HG03175 (cell line): ENCODE measurements at regions not wholly inside any gene's neighbourhood (a gene's known extent, or its start where the extent isn't known, plus 50 kb on each side); places are given as distances from the start of the nearest gene placed in this dataset.

ENCODE experiments used
- ATAC-seq: cut with Tn5 transposase; IDR thresholded peaks from one replicate; pipeline ENCODE4 v1.9.1; 2021; ENCODE audit warnings: mild to moderate bottlenecking, moderate library complexity; ENCODE audit not compliant: unreplicated experiment

DNA sequence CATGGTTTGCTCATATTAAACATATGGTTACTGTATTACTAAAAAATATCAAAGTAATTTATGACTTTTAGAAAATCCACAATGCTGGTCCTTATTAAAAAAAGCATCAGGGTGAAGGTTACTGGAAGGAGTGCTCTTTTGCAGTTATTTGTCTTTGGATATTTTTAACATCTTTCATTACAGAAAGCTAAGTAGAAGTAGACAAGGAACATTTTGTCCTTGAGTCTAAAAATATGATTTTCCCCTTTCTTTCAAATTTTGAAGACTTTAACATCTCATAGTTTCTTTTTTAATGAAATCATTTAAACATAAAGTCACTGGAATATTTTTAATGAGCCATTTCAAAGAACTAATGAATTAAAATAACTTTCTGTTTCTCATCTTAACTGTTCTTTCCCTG lies 110.1 kb upstream of the TNS3 start:
- ATAC-seq = no peak

DNA sequence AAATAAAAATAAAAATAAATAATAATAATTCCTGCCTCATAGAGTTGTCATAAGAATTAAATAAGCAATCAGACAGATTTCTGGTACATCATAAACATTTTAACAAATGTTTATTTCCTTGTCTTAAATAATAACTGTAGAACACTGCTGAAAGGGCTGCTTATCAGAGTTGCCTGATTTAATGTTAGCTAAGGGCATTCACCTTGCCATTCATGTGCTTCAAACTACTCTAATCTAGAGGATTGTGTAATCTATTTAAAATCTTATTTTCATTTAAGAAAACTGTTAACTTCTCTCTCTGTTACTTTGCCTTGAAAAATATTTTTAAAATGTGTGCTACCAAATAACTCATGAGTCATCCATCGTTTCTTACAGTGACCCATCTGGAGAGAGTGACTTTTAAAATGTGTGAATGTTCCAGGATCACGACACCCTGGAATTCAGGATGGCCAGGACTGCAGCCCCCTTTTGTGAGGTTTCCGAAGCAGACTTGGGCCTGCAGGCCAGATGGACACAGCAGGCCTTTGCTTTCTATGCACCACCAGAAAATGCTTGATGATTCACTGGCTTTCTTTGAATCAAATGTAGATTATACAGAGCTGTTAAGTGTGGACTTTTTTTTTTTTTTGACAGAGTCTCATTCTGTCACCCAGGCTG lies 109.1 kb upstream of the TNS3 start:
- ATAC-seq = no peak

DNA sequence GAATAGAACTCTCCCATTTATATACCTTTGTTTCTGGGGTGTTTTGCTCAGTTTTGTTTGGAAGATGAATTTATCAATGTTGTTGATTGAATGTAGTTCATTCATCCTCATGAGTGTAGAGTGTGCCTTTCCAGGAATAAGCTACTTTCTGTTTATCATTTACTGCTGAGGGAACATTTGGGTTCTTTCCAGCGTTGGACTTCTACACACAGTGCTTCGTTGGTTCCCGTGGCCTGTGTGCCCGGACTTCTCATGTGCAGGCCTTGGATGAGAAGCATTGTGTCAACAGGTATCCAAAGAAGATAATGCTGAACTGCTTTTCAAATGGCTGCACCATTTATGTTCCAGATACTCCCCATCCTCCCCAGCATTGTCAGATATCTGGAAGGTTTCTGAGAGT lies 107.6 kb upstream of the TNS3 start:
- ATAC-seq = no peak

DNA sequence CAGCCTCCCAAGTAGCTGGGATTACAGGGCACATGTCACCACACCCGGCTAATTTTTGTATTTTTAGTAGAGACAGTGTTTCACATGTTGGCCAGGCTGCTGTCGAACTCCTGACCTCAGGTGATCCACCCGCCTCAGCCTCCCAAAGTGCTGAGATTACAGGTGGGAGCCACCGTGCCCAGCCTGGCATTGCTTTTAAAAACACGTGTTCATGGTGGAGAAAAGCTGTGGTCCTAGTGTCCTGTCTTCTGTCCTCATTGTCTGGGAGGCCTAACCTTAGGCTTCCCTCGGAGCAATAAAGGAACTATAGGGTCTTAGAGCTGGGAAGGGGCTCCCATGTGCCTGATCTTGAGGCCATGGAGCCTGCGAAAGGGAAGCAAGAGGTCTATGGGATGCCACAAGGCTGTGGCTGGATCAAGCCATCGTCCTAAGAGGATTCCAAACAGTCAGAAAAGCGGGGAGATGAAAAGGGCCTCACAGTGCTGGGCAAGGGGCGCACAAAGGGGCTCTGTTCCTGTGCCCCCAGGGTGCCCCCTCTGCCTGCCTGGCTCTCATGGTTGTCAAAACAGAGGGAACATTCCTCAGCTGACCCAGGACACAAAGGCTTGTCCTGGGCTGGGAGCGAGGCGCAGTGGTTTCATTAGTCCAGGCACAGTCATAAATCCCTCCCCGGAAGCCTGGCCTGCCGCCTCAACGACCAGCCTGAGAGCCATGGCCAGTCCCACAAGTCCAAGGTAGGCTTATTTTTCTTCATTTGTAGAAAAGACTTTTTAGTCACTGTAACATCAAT lies 106.6 kb upstream of the TNS3 start:
- ATAC-seq = no peak

DNA sequence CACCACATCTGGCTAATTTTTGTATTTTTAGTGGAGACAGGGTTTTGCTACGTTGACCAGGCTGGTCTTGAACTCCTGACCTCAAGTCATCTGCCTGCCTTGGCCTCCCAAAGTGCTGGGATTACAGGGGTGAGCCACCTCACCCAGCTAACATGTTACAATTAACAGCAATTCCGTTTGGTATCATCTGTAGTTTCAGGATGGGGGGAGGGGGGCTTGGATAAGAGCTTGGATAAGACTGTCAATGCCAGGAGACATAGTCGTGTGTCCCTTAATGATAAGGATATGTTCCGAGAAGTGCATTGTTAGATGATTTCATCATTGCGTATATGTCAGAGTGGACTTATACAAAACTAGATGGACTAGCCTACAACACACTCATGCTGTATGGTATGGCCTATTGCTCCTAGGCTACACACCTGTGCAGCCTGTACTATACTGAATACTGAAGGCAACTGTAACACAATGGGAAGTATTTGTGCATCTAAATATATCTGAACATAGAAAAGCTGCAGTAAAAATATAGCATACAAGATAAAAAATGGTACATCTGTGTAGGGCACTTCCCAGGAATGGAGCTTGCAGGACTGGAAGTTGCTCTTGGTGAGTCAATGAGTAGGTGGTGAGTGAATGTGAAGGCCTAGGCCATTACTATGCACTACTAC lies 103.9 kb upstream of the TNS3 start:
- no peak for ATAC-seq

DNA sequence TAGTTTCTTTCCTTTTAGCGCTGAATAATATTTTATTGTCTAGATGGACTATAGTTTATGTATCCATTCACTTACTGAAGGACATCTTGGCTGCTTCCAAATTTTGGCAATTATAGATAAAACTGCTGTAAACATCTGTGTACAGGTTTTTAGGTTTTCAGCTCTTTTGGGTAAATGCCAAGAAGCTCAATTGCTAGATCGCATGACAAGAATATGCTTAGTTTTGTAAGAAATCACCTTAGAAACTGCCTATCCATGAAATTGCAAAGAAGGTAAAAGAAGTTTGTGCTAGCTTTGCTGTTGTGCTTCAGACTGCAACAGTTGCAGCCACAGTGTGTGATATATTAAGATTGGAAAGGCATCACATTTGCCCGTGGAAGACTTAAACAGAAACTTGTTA lies 103.2 kb upstream of the TNS3 start:
- no peak for ATAC-seq

DNA sequence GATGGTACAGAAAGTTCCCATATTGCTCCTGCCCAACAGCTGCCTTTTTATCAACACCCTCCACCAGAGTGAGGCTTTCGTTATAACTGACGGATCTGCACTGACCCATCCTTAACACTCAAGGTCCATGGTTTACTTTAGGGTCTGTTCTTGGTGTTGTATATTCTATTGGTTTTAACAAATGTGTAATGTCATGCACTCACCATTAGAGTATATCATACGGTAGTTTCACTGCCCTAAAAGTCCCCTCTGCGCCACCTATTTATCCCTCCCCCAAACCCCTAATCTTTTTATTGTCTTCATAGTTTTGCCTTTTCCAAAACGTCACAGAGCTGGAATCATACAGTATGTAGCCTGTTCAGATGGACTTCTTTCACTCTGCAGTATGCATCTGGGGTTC lies 102.8 kb upstream of the TNS3 start:
- no peak for ATAC-seq

DNA sequence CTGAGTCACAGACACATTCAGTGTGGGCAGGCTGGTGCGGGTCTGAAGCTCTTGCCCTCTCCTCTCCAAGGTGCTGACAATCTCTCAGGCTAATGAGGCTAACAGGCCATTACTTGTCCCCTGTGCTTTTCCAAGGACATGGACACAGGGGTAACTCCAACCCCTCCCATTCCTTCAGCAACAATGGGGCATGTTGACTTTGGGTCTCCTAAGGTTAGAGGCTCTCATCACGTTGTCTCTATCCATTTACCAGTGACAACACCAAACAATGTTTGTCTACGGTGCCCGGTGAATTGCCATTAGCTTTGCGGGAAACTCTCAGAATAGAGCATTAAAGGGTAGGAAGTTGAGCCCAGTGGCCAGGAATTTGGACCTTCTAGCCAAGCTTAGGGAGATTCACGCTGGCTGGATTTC lies 101.6 kb upstream of the TNS3 start:
- ATAC-seq = no peak

DNA sequence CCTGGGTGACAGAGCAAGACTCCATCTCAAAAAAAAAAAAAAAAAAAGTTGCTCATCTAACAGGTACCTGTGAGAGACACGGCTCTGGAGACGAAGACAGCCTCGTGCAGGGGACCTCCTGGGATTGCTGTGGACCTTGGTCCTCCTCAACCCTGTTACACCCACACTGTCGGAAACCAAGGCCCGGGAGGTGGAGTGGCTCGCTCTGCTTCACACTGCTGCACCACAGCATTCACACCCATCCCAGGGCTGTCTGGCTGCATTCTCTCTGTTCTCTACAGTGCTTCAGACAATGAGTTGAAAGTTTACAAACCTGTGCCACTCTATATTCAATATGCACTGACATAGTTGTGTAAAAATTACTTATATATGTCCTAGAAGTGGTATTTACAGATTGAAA lies 101.0 kb upstream of the TNS3 start:
- no peak for ATAC-seq

DNA sequence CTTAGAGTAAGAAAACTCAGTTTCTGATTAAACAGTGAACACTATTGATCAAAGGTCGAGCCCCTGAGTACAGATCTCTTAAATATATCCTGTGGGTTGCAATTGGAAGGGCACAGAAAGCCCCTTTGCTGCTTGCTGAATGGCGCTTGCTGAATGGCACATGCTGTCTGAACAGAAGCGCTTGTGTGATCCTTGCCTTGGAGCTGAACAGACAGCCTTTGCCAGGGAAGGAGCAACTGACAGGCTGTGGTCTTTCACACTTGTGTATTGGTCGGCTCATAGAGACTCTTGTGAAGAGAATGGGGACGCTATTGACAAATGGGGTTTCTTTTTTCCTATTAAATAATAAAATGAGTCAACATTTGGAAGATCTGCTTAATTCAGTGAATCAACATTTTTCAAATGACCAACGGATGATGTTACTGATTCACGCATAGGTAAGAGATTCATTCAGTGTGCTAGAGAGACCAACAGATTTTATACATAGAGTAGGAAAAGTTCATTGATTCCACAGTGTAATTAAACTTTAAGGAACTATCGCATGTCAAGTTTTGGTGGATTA lies 99.4 kb upstream of the TNS3 start:
- ATAC-seq = no peak

DNA sequence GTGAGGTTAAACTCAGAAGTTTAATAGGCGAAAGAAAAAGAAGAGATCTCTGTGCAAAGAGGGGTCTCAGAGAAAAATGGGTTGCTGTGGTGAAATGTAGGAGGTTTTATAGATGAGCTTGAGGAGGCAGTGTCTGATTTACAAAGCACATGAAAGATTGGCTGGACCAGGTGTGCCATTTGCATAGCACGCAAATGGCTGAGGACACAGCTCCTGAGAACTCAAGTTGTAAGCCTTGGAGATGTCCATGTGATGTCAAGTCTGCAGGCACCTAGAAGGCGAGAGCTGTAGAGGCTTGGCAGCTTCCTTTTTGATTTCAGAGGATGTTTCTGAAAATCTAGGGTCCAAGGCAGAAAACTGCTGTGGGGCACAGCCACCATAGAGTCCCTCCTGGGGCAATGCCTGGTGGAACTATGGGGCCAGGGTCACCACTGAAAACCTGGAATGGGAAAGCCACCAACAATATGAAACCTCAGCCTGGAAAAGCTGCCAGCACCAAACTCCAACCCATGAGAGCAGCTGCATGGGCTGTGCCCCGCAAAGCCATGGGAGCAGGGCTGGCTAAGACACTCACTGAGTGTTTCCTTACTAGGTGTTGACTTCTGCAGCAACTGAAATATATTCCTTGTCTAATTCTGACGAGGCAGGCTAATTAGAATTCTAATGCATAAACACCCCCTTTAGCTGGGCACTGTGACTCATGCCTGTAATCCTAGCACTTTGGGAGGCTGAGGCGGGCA lies 96.9 kb upstream of the TNS3 start:
- no peak for ATAC-seq

DNA sequence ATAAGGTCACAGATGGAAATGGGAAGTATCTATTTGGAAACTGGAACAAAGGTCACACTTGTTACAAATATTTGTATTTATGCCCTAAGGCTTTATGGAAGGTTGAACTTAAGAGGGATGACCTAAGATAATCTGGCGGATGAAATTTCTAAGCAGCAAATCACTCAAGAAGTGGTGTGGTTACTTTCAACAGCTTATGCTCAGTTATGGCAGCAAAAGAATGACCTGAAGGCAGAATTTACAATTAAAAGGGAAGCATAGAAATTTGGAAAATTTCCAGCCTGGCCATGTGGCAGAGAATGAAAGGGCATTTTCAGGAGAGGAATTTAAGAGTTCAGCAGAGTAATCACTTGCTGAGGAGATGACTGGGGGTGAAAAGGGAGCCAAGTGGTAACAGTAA lies 95.8 kb upstream of the TNS3 start:
- no peak for ATAC-seq

DNA sequence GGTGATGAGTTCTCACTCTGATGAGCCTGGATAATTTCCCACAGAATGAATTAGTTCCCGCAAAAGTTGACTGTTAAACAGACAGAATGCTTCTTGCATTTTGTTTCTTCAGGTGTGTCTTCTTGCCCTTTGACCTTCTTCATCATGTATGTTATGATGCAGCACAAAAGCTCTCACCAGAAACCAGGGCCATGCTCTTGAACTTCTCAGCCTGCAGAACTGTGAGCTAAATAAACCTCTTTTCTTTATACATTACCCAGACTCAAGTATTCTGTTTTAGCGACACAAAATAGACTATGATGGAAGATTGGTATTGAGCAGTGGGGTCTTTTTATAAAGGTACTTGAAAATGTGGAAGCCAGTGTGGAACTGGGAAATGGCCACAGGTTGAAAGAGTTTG lies 95.2 kb upstream of the TNS3 start:
- ATAC-seq = no peak

DNA sequence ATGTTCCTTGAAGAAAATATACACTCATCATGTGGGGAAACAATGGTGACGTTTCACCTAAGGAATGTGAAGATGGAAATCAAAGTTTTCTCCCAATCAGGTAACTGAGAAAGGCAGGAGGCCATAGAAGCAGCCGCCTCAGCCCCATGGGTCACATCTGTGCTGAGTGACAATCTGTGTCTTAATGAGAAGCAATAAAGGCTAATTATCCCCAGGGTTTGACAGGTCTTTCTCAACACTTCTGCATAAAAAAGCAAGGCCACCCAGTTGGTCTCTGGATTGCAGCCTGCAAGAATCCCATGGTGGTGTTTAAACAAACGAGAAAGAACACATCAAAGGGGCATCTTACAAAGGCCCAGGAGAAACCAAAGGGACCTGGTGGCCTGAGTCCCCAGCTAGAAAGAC lies 91.1 kb upstream of the TNS3 start:
- ATAC-seq = no peak

DNA sequence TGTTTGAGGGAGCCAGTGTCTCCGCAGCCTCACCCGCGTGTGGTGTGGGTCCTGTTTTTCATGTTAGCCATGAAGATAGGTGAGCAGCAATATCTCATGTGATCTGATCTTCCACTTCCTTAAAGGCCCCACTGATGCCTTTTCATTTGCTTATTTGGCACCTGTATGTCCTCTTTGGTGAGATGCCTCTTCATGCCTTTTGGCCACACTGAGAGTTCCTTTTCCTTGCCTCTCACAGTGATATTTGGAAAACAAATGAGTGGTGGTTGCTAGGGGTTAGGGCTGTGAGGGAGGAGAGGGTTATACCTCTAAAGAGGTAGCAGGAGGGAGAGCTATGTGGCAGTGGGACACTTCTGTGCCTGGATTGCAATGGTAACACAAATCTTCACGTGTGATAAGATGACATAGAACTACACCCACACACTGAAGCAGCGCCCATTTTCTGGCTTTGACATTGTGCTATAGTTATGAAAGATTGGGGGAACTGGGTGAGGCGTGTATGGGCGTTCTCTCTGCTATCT lies 90.4 kb upstream of the TNS3 start:
- no peak for ATAC-seq

DNA sequence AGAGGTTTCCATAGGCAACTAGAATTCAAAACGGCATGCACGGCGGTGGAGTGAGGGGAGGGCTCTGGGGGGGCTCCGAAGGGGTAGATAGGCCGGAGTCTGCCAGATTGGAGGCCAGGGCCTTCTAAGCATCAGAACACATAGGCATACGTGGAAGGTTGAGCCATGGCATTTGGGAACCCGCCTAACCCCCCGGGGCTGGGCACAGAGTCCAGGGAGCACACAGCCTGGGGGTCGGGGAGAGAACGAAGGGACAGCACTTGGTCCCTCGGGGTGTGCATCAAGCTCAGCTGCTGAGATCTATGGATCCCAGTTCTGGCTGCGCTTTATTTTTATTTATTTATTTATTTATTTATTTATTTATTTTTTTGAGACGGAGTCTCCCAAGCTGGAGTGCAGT lies 89.4 kb upstream of the TNS3 start:
- ATAC-seq = no peak

DNA sequence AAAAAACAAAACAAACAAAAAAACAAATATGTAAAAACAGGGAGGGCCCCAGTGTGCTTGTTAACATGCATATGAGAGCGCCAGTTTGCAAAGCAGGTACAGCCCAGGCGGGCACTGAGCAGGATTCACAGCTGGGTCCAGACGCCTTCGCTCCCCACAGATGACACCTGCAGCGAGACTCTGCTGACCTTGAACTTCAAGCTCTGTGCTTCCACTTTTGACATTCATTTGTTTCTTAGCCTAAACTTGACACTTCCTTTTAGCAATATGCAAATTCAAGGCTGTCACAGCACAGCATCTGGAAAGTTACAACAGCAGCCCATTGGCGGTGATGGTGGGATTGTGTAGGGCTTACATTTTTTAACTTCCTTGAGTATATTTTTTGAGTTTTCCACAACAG lies 88.8 kb upstream of the TNS3 start:
- ATAC-seq = peak; percentile 86

DNA sequence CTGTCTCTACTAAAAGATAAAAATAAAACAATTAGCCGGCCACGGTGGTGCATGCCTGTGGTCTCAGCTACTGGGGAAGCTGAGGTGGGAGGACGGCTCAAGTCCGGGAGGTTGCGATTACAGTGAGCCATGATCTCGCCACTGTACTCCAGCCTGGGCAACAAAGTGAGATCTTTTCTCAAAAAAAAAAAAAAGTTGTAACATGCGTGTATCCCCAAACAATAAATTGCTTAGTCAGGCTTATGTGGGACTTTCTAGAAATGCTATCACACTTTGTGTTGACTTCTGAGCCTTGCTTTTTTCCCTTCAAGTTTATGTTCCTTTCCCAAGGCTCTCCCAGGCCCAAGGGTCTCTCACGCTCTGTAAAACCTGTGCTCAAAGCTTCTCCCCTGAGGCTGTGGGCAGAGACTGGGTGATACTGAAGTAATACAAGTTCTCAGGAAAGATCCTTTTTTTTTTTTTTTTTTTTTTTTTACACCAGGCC lies 88.0 kb upstream of the TNS3 start:
- no peak for ATAC-seq

DNA sequence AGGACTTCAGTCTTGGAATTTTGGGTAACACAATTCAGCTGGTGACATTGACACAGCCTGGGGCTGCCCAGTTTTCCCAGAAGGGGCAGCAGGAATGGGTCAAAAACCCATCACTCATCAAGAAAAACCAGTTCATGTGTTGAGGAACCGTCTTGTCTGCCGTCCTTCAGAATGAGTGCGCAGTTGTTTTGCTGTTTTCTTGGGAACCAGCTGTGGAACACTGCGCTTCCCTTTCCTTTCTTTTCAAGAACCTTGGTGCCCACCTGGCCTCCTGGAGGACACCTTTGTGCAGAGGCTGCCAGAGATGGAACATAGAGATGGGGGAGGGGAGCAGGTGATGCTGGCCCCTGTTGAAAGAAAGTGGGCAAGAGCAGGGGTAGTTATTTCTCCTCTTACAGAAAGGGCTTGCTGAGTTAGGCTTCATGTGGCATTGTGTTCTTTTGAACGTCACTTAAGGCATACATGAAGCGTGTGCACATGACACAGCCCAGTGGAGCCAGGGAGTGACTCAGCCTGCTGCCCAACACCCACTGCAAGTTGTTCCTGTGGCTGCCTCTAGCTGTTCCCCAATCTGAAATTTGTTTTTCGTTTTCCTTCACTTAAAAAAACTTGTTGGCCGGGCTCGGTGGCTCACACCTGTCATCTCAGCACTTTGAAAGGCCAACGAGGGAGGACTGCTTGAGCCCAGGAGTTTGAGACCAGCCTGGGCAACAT lies 87.4 kb upstream of the TNS3 start:
- peak; percentile 58 for ATAC-seq

DNA sequence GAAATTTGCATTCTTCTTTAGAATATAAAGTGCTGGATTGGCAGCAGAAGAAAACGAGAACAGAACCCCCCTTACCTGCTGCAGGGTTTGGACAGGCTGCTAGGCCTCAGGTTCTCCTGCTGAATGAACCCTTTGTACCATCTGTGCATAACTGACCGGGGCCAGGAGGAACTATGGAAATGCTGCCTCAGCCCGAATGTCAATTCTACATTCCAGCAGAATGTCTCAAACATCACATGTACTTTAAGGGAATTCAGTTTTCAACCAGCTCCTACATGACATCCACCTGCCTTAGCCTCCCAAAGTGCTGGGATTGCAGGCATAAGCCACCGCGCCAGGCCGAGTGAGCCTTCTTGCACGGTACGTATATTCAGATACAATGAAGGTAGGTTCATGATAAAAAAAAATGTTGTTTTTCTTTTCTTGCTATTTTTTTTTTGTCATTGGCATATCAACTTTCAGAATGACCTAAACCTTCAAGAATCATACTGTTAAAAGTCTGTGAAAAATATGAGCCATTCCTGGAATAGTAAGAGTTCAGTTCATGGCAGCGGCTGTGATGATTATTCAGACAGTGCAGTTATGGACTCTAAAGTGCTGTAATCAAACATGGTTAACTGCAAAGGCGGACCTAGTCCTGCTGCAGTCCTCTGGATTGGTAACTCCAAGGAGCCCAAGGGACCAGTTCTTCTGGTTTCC lies 84.4 kb upstream of the TNS3 start:
- no peak for ATAC-seq
